C1 segment of cervical spinal cord (tissue), 14 donors: ENCODE measurements at regions not wholly inside any gene's neighbourhood (a gene's known extent, or its start where the extent isn't known, plus 50 kb on each side); places are given as distances from the start of the nearest gene placed in this dataset.
"Not testable (repeated sequence)": the region's sequence is repeated elsewhere in the genome, so short reads cannot be mapped to it uniquely, and the experiment has no call there.

Experiments used
- DNase-seq, 14 donors: peaks; one replicate each; lab custom pipeline; 2025; lab: John Stamatoyannopoulos, UW

DNA sequence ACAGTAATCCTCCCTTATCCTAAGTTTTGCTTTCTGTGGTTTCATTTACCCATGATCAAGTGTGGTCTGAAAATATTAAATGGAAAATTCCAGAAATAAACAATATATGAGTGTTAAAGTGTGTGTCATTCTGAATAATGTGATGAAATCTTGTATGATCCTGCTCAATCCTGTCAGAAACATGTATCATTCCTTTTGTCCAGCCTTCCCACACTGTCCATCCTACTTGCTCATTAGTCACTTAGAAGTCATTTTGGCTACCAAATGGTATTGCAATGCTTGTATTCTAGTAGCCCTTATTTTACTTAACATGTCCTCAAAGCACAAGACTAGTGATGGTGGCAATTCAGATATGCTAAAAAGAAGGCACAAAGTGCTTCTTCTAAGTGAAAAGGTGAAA lies 1211.2 kb upstream of the SORCS1 start:
- DNase-seq: no peak

GRCh38 chr10:108374991-108375390 lies 1210.5 kb upstream of the SORCS1 start:
- no peak for DNase-seq

DNA sequence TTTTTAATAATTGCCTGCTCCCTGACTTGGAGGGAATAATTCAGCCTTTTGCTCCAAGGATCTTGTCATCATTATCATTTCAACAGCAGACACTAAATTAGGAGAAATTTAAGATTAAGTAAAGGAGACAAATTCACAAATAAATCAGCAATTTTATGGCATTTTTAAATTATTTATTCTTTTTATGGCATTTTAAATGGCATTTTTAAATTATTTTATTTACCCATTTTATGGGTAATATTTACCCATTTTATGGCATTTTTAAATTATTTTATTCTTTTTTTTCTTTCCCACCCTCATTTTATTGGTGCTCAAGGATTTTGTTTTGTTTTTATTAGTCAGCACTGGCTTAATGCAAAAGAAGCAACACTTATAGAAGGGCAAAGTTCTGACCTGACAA lies 1201.0 kb upstream of the SORCS1 start:
- no peak for DNase-seq

DNA sequence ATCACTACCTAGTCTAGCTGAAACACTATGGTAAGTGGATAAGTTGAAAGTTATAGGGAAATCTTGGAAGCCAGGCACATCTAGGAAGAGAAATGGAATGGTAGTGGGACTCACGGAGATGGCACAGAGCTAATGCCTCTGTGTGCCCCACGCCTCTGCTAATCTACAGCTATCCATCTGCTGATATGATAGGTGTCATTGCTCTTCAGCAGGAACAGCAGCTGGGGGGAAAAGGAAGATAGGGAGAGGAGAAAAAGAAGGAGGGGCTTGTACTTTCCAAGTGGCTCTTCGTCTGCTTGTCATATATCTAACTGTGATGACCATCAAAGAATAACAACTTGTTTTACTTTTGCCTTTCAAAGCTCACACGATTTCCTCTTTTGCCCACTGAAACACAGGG lies 1199.1 kb upstream of the SORCS1 start:
- no peak for DNase-seq

DNA sequence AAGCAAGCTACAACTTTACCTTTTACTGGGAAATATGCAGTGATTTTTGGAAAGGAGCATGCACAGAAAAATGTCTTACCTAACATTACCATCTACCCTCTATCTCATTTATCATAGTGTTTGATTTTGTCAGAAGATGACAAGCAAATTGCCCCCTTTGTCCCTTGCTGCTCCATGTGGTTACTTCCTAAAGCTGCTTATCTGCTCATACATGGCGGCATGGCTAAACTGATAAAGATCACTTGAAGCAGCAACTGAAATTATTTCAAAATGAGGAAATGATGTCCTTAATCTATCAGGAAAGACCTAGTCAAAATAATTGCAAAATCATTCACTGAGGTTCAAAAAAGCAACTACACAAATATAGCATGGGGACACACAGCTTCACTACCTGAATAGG lies 1198.5 kb upstream of the SORCS1 start:
- DNase-seq: no peak

GRCh38 chr10:108362296-108362695 lies 1197.8 kb upstream of the SORCS1 start:
- no peak for DNase-seq

DNA sequence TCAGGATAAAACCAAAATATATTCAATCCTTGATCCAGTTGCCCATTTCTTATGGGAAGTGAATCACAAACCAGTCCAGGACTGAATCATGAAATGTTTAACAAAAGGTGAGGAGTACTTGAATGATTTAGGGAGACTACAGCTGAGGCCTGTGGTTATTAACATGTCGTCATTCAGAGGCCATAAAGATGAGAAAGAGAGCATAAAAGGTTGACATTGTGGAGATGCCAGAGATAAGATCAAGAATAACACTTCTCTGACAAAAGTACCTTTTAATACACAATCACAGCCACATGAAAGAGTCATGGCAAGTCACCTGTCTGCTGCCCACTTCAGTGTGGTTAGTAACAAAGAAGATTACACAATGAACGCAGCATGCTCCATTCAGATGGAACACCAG lies 1195.7 kb upstream of the SORCS1 start:
- DNase-seq: no peak

DNA sequence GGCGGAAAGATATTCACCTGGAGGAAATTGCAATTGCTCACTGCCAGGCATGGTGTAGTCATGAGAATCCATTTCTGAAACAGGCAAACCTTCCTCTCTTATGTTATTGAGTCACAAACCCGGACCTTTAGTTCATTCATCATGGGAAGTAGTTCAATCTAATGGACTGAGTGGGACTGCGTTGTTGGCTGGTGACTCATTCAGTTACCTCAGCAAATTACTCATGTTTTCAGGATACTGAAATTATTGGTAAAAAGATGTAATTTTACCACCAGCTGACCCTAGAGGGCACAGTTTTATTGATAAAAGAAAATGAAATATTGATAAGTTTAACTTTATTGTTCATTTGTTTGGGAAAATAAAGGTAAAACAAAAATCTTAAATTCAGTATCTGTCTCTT lies 1194.4 kb upstream of the SORCS1 start:
- no peak for DNase-seq

- DNase-seq: no peak
Observed at GRCh38 chr10:108352771-108353170, 1188.3 kb upstream of the SORCS1 start.

DNA sequence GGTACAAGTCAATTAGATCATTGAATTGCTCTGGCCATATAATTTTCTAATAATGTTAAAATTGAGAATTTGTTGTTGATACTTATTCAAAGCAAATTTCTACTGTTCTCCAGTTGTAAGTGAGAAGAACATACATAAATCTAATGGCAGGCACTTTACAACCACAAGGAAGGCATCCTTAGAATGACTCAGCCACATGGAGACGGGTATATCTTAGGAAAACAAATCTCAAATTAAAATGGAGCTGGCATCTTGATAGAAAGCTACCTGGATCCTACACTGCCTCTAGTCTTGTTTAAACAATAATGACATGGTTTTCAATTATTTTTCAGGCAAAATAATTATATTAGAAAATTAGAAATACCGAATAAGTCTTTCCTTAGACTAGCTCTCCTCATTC lies 1183.7 kb upstream of the SORCS1 start:
- DNase-seq: no peak

GRCh38 chr10:108346066-108346465 lies 1181.6 kb upstream of the SORCS1 start:
- DNase-seq: peak in 2 of 14 donors; percentile 10 to 73

GRCh38 chr10:108338146-108338545 lies 1173.6 kb upstream of the SORCS1 start:
- no peak for DNase-seq

DNA sequence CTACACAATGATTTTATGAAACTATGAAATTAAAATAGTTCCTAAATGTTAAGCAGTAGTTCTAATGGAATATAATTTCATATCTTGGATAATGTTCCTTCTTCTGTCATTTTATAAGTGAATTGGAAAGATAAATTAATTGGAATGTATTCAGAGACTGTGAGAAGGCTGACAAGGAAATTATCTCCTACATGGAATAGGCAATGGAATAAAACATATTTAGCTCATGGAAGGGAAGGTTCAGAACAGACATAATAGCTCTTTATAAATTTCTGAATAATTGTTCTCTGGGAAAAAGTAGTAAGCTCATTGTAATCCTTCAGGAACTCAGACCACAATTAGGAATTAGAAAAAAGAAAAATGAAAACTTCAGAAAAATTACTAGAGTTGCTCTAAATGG lies 1172.3 kb upstream of the SORCS1 start:
- DNase-seq: no peak

- DNase-seq: no peak
Observed at GRCh38 chr10:108327706-108328105, 1163.2 kb upstream of the SORCS1 start.

DNA sequence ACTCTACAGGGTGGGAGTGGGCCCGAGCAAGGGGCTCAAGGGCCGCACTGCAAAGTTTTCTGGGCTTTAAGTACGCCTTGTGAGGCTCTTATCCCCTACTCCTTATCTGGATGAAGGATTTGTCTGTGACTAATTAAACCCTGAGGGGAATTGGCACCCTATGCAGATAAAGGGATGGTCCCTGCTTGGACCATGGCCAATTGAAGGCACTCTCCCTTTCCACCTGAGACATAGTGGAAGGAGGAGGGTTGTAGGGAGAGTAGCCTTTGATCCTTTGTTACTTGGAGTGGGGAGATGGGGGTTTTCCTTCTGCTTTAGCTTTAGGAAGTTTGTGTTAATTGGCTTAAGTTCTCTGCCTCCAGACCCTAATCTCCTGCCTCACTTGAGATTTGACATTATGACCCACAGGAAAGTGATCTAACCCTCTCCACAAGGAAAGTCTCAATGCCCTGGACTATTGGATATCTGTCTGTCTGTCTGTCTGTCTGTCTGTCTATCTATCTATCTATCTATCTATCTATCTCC lies 1158.8 kb upstream of the SORCS1 start:
- DNase-seq: no peak

DNA sequence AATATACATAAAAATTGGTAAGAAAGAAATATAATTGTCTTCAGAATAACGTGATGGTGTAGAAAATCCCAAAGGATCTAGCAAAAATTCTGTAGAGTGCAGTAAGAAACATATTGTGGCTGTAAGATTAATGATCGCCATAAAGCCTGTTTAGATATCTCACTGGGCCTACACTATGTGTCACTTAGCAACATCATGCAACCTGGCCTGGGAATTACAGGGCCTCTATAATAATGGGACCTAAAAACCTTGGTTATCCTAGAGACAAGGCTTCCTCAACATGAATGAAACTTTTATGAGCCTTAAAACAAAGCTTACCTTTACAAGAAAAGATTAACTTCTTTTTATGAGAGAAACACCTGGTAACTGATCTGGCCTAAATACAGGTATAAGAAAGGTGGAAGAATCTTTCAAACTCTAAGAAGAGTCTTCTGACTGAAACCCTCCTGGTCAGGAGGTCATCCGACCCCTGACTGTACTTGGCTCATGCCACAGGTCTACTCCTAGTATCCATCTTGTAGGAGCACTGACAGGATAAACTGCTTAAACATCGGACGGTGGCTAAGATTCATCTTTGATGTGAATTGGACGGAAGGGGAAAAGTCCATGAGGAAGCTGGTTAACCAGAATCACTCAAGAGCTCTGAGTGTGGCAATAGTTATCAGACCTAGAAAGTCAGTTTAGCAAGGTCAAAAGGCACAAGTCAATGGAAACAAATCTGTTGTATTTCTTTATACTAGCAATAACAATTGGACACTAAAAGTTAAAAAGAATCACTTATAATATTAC lies 1155.1 kb upstream of the SORCS1 start:
- DNase-seq: no peak

GRCh38 chr10:108315636-108316035 lies 1151.1 kb upstream of the SORCS1 start:
- DNase-seq: not testable (repeated sequence)

DNA sequence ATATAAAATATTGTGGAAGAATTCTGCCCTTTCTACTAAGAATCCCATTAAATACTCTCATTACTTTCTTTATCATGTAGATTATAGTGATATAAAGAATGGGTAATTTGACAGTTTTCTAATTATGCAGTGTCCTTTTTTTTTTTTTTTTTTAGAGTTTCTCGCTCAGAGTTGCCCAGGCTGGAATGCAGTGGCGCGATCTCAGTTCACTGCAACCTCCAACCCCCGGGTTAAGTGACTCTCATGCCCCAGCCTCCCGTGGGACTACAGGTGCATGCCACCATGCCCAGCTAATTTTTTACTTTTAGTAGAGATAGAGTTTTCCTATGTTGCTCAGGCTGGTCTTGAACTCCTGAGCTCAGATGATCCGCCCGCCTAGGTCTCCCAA lies 1143.4 kb upstream of the SORCS1 start:
- DNase-seq: no peak

DNA sequence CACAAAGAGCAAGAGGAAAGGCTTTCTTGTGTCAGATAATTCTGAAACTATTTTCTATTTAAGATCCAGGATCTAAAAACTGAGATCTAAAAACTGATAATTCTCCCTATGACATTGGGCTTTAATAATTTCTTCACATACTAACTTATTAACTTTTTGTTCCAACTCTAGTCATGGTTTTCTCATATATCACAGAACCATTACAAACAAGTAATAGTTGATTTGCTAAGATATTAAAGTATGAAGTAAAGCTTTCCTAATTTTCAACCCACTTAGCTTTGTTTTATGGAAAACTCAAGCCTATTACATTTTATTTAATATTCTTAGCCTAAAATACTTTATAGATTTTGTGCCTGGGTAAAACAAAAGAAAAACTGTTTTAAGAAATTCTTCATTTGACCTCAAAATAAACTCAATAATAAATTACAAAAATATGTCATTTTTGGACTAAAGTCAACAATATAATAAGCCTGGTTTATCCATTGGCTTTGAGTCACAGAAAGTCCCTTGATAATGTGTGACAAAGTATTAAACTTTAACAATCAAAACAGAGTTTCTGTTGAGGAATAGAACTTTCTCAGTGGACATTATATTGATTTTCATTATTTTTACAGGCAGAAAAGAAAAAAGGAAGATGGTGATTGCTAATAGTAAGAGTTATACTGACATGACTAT lies 1142.9 kb upstream of the SORCS1 start:
- DNase-seq: no peak

DNA sequence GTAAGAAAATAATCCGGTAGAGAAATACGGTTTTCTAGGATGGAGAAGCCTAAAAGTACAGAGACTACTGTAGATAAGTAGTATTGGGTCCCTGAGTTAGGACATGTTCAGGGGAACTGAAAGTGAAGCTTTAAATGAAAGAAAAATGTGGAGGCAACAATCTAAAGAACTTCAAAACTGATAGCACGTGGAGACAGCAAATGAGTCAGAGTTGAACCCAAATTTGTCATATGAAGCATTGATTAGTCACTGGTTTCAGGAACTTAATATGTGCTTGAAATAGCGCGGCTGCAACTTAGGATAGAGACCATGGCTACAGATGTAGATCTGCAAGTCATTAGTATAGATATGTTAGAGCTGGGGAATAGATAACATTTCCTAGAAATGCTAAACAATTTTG lies 1138.6 kb upstream of the SORCS1 start:
- no peak for DNase-seq

DNA sequence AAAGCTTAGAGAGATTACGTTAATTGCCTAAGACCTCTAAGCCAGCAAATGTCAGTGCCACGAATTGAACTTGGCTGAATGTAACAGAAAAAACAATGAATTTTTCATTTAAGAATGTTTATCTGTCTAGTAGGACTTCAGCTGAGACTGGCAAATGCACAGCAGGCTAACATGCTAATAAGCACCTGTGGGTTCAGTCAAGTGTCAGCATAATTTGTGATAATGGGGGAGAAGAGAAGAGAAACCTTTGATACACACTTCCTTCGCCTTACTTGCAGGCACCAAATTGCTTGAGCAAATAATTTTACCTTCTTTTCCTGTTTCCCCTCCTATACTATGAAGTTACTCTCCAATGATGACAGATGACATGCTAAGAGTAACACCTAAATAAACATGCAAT lies 1136.5 kb upstream of the SORCS1 start:
- DNase-seq: no peak

DNA sequence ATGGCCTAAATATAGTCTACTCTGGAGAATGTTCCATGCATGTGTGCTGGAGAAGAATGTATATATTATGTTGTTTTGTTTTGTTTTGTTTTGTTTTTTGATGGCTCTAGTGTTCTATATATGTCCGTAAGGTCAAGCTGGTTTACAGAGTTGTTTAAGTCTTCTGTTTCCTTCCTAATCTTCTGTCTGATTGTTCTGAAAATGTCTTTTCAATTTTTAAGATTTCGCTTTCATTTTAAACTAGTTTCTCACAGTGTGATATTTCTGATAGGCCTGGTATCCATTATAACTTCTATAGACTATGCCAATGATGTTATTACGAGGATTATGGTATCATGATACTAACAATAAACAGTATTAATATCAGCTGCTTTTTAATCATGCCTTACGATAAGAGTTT lies 1126.3 kb upstream of the SORCS1 start:
- no peak for DNase-seq
